ENCODE measurements at regions not wholly inside any gene's neighbourhood (a gene's known extent, or its start where the extent isn't known, plus 50 kb on each side); places are given as distances from the start of the nearest gene placed in this dataset.

GRCh38 chr4:3836406-3836755 lies 70.2 kb downstream of the ADRA2C start:
- Histone ChIP-seq H3K36me3 (ENCODE audit: low read depth) (no peaks in the 10 kb centered on the region), H3K27me3 (ENCODE audit: insufficient read depth, low read depth) (peaks cover 42% of the 10 kb centered on the region), H3K4me2 (no peak overlapping the region), H3F3A (ENCODE audit: insufficient read depth, low read depth) (no peaks in the 10 kb centered on the region), H3K4me3 (no peak overlapping the region), H3K9me3 (ENCODE audit: insufficient read depth, low read depth) (no peaks in the 10 kb centered on the region), H3K9me2 (ENCODE audit: insufficient read depth) (no peaks in the 10 kb centered on the region), H3K27ac (no peak overlapping the region), H3K4me1 (replicated peaks; ENCODE audit: insufficient read depth) (no peaks in the 10 kb centered on the region), H4K20me1 (ENCODE audit: insufficient read depth) (no peaks in the 10 kb centered on the region), H3K79me2 (ENCODE audit: low read depth) (no peaks in the 10 kb centered on the region), H2AFZ (no peak overlapping the region)
- no peak for TF ChIP-seq CTCF (conservative IDR thresholded peaks at IDR 0.05)
- TF ChIP-seq EZH2 (IDR thresholded peaks at IDR 0.05; ENCODE audit: low read depth) = no peak
- ChIA-PET POLR2A (ENCODE audit: unreplicated experiment) (no interaction called here), CTCF (no interaction called here)
- no peak for DNase-seq
- BruUV-seq (replicated peaks) = no TSS peak
- intact Hi-C loops (cut with micrococcal nuclease; ENCODE audit: unreplicated experiment) = no loop called here

GRCh38 chr4:3836756-3837601 lies 70.8 kb downstream of the ADRA2C start:
- Histone ChIP-seq H3F3A (ENCODE audit: insufficient read depth, low read depth) (no peaks in the 10 kb centered on the region), H3K36me3 (ENCODE audit: low read depth) (no peaks in the 10 kb centered on the region), H3K27me3 (ENCODE audit: insufficient read depth, low read depth) (peaks cover 46% of the 10 kb centered on the region), H3K4me1 (replicated peaks; ENCODE audit: insufficient read depth) (no peaks in the 10 kb centered on the region), H3K79me2 (ENCODE audit: low read depth) (no peaks in the 10 kb centered on the region), H3K27ac (no peak overlapping the region), H3K9me2 (ENCODE audit: insufficient read depth) (no peaks in the 10 kb centered on the region), H4K20me1 (ENCODE audit: insufficient read depth) (no peaks in the 10 kb centered on the region), H2AFZ (no peak overlapping the region), H3K9me3 (ENCODE audit: insufficient read depth, low read depth) (no peaks in the 10 kb centered on the region), H3K4me2 (no peak overlapping the region), H3K4me3 (no peak overlapping the region)
- ChIA-PET POLR2A (ENCODE audit: unreplicated experiment) (no interaction called here), CTCF (no interaction called here)
- BruUV-seq (replicated peaks) = no TSS peak
- intact Hi-C loops (cut with micrococcal nuclease; ENCODE audit: unreplicated experiment) = no loop called here
- no peak for DNase-seq
- no peak for TF ChIP-seq CTCF (conservative IDR thresholded peaks at IDR 0.05)
- no peak for TF ChIP-seq EZH2 (IDR thresholded peaks at IDR 0.05; ENCODE audit: low read depth)

- BruUV-seq (replicated peaks) = no TSS peak
- Histone ChIP-seq H3K9me3 (ENCODE audit: insufficient read depth, low read depth) (no peaks in the 10 kb centered on the region), H3F3A (ENCODE audit: insufficient read depth, low read depth) (no peaks in the 10 kb centered on the region), H3K4me3 (no peak overlapping the region), H2AFZ (no peak overlapping the region), H3K4me1 (replicated peaks; ENCODE audit: insufficient read depth) (no peaks in the 10 kb centered on the region), H4K20me1 (ENCODE audit: insufficient read depth) (no peaks in the 10 kb centered on the region), H3K27ac (no peak overlapping the region), H3K36me3 (ENCODE audit: low read depth) (no peaks in the 10 kb centered on the region), H3K4me2 (no peak overlapping the region), H3K79me2 (ENCODE audit: low read depth) (no peaks in the 10 kb centered on the region), H3K27me3 (ENCODE audit: insufficient read depth, low read depth) (peaks cover 53% of the 10 kb centered on the region), H3K9me2 (ENCODE audit: insufficient read depth) (no peaks in the 10 kb centered on the region)
- ChIA-PET CTCF (no interaction called here), POLR2A (ENCODE audit: unreplicated experiment) (no interaction called here)
- DNase-seq = no peak
- intact Hi-C loops (cut with micrococcal nuclease; ENCODE audit: unreplicated experiment) = no loop called here
- TF ChIP-seq CTCF (conservative IDR thresholded peaks at IDR 0.05) = no peak
- TF ChIP-seq EZH2 (IDR thresholded peaks at IDR 0.05; ENCODE audit: low read depth) = no peak
These were observed 72.5 kb downstream of the ADRA2C start for GRCh38 chr4:3838437-3839380.

All from PC-9 (cell line).